ENCODE measurements at regions not wholly inside any gene's neighbourhood (a gene's known extent, or its start where the extent isn't known, plus 50 kb on each side); places are given as distances from the start of the nearest gene placed in this dataset.

- no peak for TF ChIP-seq CTCF (IDR thresholded peaks at IDR 0.05)
- no peak for TF ChIP-seq POLR2A (IDR thresholded peaks at IDR 0.05)
These were observed 988.3 kb downstream of the DTWD2 start for GRCh38 chr5:117999939-118000549.

Data from Peyer's patch (tissue), 4 donors.